MM.1S (cell line): ENCODE measurements at regions not wholly inside any gene's neighbourhood (a gene's known extent, or its start where the extent isn't known, plus 50 kb on each side); places are given as distances from the start of the nearest gene placed in this dataset.

Source experiments
- DNase-seq: peaks from one replicate; pipeline ENCODE4 v3.0.0-alpha.2; 2015
- H2AFZ ChIP-seq: fragments of 300-600 bp; sonication (generic); 2 replicates; pipeline ENCODE4 v1.6.0; 2016; ENCODE audit warnings: antibody characterized with exemption, low read length
- H3F3A ChIP-seq: fragments of 300-600 bp; sonication (generic); 2 replicates; pipeline ENCODE4 v1.6.1; 2016; ENCODE audit warnings: mild to moderate bottlenecking, antibody characterized with exemption, low read length, moderate library complexity, mixed read lengths; ENCODE audit not compliant: insufficient read depth
- H3K27ac ChIP-seq: fragments of 300-600 bp; sonication (generic); 2 replicates; pipeline ENCODE4 v1.5.1; 2016; ENCODE audit warnings: mild to moderate bottlenecking, low read length
- H3K27me3 ChIP-seq: fragments of 300-600 bp; sonication (generic); replicated peaks from 2 replicates; pipeline ENCODE4 v1.6.0; 2016; ENCODE audit warnings: low read length; ENCODE audit not compliant: insufficient read depth
- H3K36me3 ChIP-seq: fragments of 300-600 bp; sonication (generic); replicated peaks from 2 replicates; pipeline ENCODE4 v1.6.1; 2016; ENCODE audit warnings: mild to moderate bottlenecking, low read length, mixed read lengths; ENCODE audit not compliant: insufficient read depth
- H3K4me1 ChIP-seq: fragments of 300-600 bp; sonication (generic); 2 replicates; pipeline ENCODE4 v1.6.1; 2016; ENCODE audit warnings: low read length, mixed read lengths
- H3K4me2 ChIP-seq: fragments of 300-600 bp; sonication (generic); 2 replicates; pipeline ENCODE4 v1.6.0; 2016; ENCODE audit warnings: low read depth, low read length
- H3K4me3 ChIP-seq: fragments of 300-600 bp; sonication (generic); 2 replicates; pipeline ENCODE4 v1.5.1; 2016; ENCODE audit warnings: low read length, mixed read lengths
- H3K79me2 ChIP-seq: fragments of 300-600 bp; sonication (generic); 2 replicates; pipeline ENCODE4 v1.6.1; 2016; ENCODE audit warnings: mixed run types, low read length, mixed read lengths
- H3K9ac ChIP-seq: fragments of 300-600 bp; sonication (generic); 2 replicates; pipeline ENCODE4 v1.6.1; 2016; ENCODE audit warnings: low read length, mixed read lengths
- H3K9me2 ChIP-seq: fragments of 300-600 bp; sonication (generic); replicated peaks from 2 replicates; pipeline ENCODE4 v1.6.1; 2016; ENCODE audit warnings: mild to moderate bottlenecking, low read length, mixed read lengths; ENCODE audit not compliant: insufficient read depth
- H3K9me3 ChIP-seq: fragments of 300-600 bp; sonication (generic); replicated peaks from 2 replicates; pipeline ENCODE4 v1.6.1; 2016; ENCODE audit warnings: mild to moderate bottlenecking, low read length, mixed read lengths; ENCODE audit not compliant: insufficient read depth
- H4K20me1 ChIP-seq: fragments of 300-600 bp; sonication (generic); 2 replicates; pipeline ENCODE4 v1.6.1; 2016; ENCODE audit warnings: mild to moderate bottlenecking, low read length, moderate library complexity, mixed read lengths; ENCODE audit not compliant: insufficient read depth
- EZH2 ChIP-seq: fragments of 300-600 bp; sonication (generic); optimal IDR thresholded peaks from 2 replicates; pipeline ENCODE3; 2017; ENCODE audit warnings: low read depth, mild to moderate bottlenecking, antibody characterized with exemption, low read length, mixed read lengths
- EZH2phosphoT487 ChIP-seq: fragments of 300-600 bp; sonication (generic); IDR thresholded peaks from 2 replicates; pipeline ENCODE4 v1.6.1; 2018; ENCODE audit warnings: antibody characterized with exemption, low read length
- TF ChIP-seq, protein P1 (sequence below): fragments of 300-600 bp; sonication (generic); IDR thresholded peaks from 2 replicates; pipeline ENCODE4 v1.5.1; 2016; ENCODE audit warnings: antibody characterized with exemption, low read length, mixed read lengths

DNA sequence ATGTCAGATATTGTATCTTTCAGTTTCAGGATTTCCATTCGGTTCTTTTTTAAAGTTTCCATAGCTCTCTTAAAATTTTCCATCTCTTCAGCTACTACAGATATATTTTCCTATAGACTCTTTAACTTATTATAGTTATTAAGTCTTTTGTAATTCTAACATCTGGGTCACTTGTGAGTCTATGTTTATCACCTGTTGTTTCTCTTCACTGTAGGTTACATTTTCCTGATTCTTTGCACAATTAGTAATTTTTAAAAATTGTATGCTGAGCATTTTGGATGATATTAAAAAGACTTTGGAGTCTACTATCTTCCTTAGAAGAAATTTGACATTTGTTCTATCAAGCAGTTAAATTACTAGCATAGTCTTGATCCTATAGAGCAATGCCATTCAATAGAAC lies 140.7 kb downstream of the QRSL1 start:
- Histone ChIP-seq H3K79me2 (no peaks in the 10 kb centered on the region), H3K36me3 (no peaks in the 10 kb centered on the region), H3F3A (no peaks in the 10 kb centered on the region), H3K4me2 (no peak overlapping the region), H3K9me2 (no peaks in the 10 kb centered on the region), H3K4me1 (no peaks in the 10 kb centered on the region), H4K20me1 (no peaks in the 10 kb centered on the region), H2AFZ (no peak overlapping the region), H3K27ac (no peak overlapping the region), H3K9ac (no peak overlapping the region), H3K4me3 (no peak overlapping the region), H3K27me3 (no peaks in the 10 kb centered on the region), H3K9me3 (no peaks in the 10 kb centered on the region)
- DNase-seq = no peak
- TF ChIP-seq, protein P1, sequence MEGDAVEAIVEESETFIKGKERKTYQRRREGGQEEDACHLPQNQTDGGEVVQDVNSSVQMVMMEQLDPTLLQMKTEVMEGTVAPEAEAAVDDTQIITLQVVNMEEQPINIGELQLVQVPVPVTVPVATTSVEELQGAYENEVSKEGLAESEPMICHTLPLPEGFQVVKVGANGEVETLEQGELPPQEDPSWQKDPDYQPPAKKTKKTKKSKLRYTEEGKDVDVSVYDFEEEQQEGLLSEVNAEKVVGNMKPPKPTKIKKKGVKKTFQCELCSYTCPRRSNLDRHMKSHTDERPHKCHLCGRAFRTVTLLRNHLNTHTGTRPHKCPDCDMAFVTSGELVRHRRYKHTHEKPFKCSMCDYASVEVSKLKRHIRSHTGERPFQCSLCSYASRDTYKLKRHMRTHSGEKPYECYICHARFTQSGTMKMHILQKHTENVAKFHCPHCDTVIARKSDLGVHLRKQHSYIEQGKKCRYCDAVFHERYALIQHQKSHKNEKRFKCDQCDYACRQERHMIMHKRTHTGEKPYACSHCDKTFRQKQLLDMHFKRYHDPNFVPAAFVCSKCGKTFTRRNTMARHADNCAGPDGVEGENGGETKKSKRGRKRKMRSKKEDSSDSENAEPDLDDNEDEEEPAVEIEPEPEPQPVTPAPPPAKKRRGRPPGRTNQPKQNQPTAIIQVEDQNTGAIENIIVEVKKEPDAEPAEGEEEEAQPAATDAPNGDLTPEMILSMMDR = no peak
- TF ChIP-seq EZH2 (no peak), EZH2phosphoT487 (no peak)

DNA sequence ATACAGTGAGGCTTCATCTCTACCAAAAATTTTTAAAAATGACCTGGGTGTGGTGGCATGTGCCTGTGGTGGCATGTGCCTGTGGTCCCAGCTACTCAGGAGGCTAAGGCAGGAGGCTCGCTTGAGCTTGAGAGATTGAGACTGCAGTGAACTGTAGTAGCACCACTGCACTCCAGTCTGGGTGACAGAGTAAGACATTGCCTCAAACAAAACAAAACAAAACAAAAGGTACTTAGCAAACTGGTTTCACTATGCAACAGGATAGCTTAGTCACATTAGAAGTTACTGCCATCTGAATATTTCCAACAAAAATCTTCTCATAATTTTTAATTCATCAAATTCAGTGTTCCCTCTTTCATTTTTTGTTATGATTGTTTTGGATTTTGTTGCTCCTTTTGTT lies 137.9 kb downstream of the QRSL1 start:
- Histone ChIP-seq H3K4me3 (no peak overlapping the region), H3K9me3 (no peaks in the 10 kb centered on the region), H3K36me3 (no peaks in the 10 kb centered on the region), H3K9me2 (no peaks in the 10 kb centered on the region), H3K4me1 (no peaks in the 10 kb centered on the region), H4K20me1 (no peaks in the 10 kb centered on the region), H3F3A (no peaks in the 10 kb centered on the region), H2AFZ (no peak overlapping the region), H3K79me2 (no peaks in the 10 kb centered on the region), H3K4me2 (no peak overlapping the region), H3K9ac (no peak overlapping the region), H3K27me3 (no peaks in the 10 kb centered on the region), H3K27ac (no peak overlapping the region)
- no peak for DNase-seq
- no peak for TF ChIP-seq EZH2
- TF ChIP-seq, protein P1 = no peak

DNA sequence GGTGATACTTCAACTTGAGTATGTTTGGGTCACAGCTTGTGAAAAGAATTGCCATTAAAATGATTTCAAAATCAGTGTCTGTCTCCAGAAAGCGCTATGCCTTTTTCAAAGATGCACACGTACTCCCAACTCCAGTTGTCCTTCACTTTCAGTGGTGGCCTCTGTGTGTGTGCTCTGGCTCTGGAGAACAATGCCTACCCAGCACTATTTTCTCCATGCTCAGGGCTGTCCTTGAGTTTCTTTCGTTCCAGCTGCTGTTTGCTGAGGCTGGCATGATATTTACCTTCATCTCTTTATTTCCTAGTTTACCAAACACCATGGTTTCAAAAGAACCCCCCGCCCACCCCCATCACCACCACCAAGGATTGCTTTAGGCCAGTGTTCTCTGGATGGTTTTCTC lies 136.8 kb downstream of the QRSL1 start:
- Histone ChIP-seq H3K4me3 (no peak overlapping the region), H3K4me1 (no peaks in the 10 kb centered on the region), H3K9ac (no peak overlapping the region), H3K9me3 (no peaks in the 10 kb centered on the region), H2AFZ (no peak overlapping the region), H3K27ac (no peak overlapping the region), H3K27me3 (no peaks in the 10 kb centered on the region), H3K79me2 (no peaks in the 10 kb centered on the region), H4K20me1 (no peaks in the 10 kb centered on the region), H3K4me2 (no peak overlapping the region), H3K9me2 (no peaks in the 10 kb centered on the region), H3F3A (no peaks in the 10 kb centered on the region), H3K36me3 (no peaks in the 10 kb centered on the region)
- TF ChIP-seq EZH2 (no peak), EZH2phosphoT487 (no peak)
- TF ChIP-seq, protein P1 = no peak
- DNase-seq = no peak

DNA sequence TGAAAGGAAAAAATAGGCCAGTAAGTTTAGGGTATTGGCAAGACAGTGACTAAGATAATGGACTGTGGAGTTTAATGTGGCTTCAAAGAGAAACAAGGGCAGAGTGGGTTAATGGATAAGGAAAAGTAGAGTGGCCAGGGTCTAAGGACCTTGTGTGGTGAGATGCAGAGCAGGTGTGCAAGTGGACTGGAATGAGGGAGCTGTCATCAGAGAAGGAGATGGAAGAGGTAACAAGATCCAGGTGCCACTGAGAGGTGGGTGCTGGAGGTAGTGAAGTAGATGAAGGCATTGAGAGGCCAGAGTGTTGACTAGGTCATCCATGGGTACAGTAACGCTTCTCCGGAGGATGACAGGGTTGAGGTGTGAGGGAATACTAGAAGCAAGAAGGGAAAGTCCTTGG lies 136.1 kb downstream of the QRSL1 start:
- Histone ChIP-seq H3K27ac (no peak overlapping the region), H3K79me2 (no peaks in the 10 kb centered on the region), H4K20me1 (no peaks in the 10 kb centered on the region), H3K9me2 (no peaks in the 10 kb centered on the region), H2AFZ (no peak overlapping the region), H3F3A (no peaks in the 10 kb centered on the region), H3K9ac (no peak overlapping the region), H3K36me3 (no peaks in the 10 kb centered on the region), H3K4me3 (no peak overlapping the region), H3K27me3 (no peaks in the 10 kb centered on the region), H3K9me3 (no peaks in the 10 kb centered on the region), H3K4me1 (no peaks in the 10 kb centered on the region), H3K4me2 (no peak overlapping the region)
- no peak for TF ChIP-seq EZH2
- TF ChIP-seq EZH2phosphoT487 = no peak
- TF ChIP-seq, protein P1 = no peak
- DNase-seq = no peak
